Stimulated activated CD4-positive, alpha-beta T cell treated with anti-CD3 and anti-CD28 coated beads, Interleukin-4, amount 100 ng/mL, for 48 hours (primary cell): ENCODE measurements at regions not wholly inside any gene's neighbourhood (a gene's known extent, or its start where the extent isn't known, plus 50 kb on each side); places are given as distances from the start of the nearest gene placed in this dataset.

ENCODE experiments used
- DNase-seq, 2 donors: peaks; one replicate each; pipeline ENCODE4 v3.0.0-alpha.2; 2020; ENCODE audit warnings: low read depth in 2 of 2

DNA sequence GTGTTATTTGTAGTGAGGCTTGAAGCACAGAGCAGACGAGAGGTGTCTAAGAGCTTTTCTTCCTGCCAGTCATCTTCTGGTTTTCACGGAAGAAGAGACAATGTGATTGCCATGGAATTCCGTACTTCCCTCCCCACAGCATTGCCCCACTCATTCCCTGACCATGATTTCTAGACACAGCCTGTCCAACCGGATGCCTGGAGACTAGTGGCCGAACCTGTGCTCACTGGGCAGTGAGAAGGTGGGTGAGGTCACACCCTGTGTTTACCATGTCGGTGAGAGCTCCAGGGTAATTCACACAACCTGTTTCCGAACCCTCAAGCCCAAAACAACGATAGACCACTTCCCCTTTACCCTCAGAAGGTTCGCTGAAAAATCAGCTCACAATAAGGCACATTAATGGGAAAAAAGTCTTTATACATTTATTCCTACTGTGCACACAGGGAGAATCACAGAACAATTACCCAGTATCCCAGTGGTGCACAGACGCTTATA, 271.9 kb upstream of the FMN2 start:
- no peak for DNase-seq

- no peak for DNase-seq
Observed at GRCh38 chr1:239823852-239824251, 267.8 kb upstream of the FMN2 start.

DNA sequence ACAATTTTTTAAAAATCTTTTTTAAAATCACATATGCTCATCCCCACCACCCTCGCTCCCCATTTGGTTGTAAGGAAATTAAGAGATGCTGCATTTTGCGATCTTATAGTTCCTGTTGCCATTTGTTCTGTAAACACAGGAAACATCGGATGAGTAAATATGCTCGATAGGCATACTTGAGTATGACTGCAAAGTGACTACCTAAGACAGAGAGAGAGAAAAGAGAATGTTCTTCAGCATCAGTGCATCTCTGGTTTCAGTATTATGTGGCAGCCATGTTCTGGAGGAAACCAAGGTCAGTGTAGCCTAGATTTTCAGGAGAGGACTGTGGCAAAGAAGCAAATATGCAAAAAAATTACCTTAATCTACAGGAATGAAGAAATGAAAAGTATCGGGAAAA, 265.5 kb upstream of the FMN2 start:
- no peak for DNase-seq

- DNase-seq = no peak
Observed at GRCh38 chr1:239826736-239827135, 264.9 kb upstream of the FMN2 start.

- DNase-seq = no peak
Observed at GRCh38 chr1:239829535-239829934, 262.1 kb upstream of the FMN2 start.

GRCh38 chr1:239831577-239832355, 259.9 kb upstream of the FMN2 start:
- DNase-seq = no peak

DNA sequence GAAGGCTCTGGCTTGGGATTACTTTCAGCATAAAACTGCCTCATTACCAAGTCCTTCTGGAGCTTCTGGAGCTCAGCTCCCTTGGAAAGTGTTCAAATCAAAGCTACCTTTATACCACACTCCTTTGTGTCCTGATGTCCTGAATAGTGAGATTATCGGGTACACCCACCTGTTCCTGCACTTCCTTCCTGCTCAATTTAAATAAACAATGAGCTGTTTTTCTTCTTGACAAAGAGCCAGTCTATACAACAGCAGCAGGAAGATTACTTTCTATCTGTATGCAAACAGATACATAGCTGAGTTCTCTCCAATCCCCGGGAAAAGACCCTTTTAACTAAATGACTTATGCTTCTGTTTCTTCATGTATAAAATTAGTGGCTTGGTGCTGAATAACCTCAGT, 258.0 kb upstream of the FMN2 start:
- no peak for DNase-seq

- no peak for DNase-seq
Observed at GRCh38 chr1:239835946-239836440, 255.7 kb upstream of the FMN2 start.

- no peak for DNase-seq
Observed at GRCh38 chr1:239840336-239840735, 251.3 kb upstream of the FMN2 start.

DNA sequence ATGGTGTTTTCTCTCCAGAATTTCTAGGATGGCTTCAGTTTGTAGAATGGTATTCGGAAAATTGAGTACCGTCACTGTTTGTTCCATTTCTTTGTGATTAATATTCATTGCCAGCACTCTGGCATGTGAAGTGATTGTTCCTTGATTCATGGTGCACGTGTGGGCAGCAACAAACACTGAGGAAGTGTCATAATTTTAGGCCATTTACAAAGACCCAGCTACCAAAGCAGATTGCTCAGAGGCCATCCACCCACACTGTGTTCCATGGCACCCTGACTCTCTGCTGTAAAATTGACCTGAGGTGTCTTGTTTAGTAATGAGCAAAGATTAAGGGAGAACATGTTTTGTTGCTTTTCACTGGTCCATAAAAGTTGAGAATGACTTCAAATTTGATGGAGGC, 250.9 kb upstream of the FMN2 start:
- no peak for DNase-seq

DNA sequence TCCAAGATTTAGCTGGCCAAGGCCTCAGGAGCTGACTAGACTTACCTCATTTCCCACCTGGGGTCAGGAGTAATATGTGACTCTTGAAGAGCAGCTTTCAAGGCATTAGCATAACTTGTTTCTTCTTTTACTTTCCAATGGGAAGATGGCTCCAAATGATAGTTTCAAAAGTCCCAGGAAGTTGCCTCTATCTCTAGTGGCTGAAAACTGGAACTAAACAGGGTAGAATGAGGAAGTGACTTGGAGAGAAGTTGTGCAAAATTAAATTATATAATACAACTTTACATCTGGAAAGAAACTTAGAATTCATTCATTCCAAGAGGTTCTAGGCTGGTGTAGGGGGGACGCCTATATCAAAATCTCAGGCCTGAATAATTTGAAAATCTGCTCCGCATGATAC, 250.1 kb upstream of the FMN2 start:
- DNase-seq = no peak

DNA sequence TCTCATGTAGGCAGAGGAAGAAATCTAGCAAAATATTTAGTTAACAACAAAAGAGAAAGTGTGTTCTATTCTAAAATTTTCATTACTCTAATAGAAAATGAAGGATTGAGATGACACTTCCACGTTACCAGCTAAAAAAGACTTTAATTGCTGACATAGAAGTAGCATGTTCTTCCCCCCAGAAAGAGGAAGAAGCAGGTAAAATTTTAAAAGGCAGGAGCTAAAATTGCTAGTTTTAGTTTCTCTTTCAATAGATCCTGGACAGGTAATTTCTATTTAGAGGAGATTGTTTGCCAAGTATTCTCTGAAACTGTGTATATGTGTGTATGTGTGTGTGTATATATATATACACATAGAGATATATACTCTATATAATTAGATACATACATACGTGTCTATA, 248.1 kb upstream of the FMN2 start:
- DNase-seq = no peak

GRCh38 chr1:239844833-239845232, 246.8 kb upstream of the FMN2 start:
- no peak for DNase-seq

GRCh38 chr1:239854922-239855321, 236.8 kb upstream of the FMN2 start:
- no peak for DNase-seq

DNA sequence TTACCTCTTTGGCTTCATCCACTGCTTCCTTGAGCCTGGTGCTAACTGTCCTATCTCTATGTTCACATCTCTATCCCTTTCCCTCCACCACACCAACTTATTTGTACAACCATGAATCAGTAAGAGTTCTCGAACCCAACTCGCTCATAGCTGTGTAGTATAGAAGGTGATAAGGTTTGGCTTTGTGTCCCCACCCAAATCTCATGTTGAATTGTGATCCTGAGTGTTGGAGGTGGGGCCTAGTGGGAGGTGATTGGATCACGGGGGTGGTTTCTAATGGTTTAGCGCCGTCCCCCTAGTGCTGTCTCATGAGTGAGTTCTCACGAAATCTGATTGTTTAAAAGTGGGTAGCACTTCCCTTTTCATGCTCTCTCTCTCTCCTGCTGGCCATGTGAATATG, 235.6 kb upstream of the FMN2 start:
- DNase-seq = no peak

GRCh38 chr1:239856924-239857323, 234.8 kb upstream of the FMN2 start:
- DNase-seq = no peak

DNA sequence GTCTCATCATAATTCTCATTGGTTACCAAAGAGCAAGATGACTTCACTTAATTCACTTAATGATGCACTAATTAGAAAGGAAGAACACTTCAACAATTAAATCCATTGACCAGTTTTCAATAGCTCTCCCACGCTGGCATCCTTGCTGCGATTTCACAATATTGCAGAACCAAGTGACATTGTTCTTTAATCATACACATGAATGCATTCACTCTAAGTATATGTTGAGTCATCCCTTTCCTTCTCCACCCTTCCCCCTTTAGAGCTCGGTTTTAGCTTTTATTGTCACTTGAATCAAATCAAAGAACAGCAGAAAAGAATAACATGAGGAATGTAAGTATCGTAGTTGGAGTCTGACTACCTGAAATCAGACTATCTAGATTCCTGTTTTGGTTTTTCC, 233.6 kb upstream of the FMN2 start:
- no peak for DNase-seq

- no peak for DNase-seq
Observed at GRCh38 chr1:239858529-239858928, 233.2 kb upstream of the FMN2 start.

DNA sequence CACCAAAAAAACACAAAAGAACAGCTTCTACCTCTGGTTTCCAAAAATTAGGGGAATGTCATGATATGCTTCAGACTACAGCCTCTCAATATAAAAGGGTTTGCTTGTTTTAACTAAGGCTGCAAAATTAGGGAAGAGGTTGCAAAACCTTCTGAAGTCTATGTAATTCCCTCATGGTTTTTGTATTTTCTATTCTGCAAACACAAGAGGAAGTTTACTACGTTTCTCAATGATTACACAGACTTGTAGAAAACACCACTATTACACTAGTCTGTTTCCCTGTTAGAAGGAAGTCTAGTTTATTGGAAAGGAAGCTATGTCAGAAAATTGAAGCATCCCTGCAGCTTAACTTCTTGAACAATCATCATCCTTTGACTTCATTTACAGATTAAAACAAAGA, 229.7 kb upstream of the FMN2 start:
- DNase-seq = no peak

GRCh38 chr1:239868058-239868832, 223.4 kb upstream of the FMN2 start:
- no peak for DNase-seq

DNA sequence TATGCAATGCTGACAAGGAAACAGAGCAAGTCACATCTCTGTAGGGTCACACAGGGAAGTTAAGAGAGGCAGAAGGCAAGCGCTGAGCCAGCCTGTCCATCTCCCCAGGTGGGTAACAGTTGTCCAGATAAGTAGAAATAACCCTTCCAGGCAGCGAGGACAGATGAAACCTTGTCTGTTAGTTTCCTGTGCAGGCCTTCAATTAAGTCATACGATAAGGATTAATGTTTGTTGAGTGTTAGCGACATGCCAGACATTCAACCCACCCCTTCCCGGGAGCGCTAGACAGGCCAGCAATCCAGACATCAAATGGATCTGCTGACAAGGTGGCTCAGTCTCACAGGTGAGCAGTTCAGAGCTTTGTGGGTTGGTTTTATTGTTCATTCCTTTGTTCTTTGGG, 221.5 kb upstream of the FMN2 start:
- no peak for DNase-seq

DNA sequence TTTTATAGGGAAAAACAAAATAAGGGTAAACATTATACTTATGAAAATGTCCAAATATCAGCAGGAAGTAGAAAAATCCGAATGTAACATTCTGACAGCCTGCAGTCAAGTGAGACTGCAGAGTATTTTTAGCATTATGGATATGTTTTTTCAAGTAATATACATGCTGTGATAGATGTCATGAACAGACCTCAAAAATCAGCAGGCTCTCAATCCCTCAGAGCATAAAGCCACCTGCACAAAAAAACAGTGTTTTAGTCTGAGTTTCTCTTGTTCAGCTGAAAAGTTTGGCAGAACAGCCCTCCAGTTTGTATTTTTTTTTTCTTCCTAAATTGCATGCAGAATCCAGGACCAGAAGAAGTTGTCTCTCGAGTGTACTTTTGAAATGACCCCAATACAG, 219.1 kb upstream of the FMN2 start:
- DNase-seq = no peak

GRCh38 chr1:239874831-239875230, 216.9 kb upstream of the FMN2 start:
- DNase-seq = no peak
